ENCODE measurements at regions not wholly inside any gene's neighbourhood (a gene's known extent, or its start where the extent isn't known, plus 50 kb on each side); places are given as distances from the start of the nearest gene placed in this dataset.
"Not testable (repeated sequence)": the region's sequence is repeated elsewhere in the genome, so short reads cannot be mapped to it uniquely, and the experiment has no call there.

- no peak for DNase-seq
Measured at GRCh38 chr13:64248371-64249065, 2832.9 kb upstream of the PCDH20 start.

GRCh38 chr13:64239372-64239771, 2823.7 kb upstream of the PCDH20 start:
- no peak for DNase-seq

- DNase-seq, result no peak
Measured at GRCh38 chr13:64234255-64234654, 2818.6 kb upstream of the PCDH20 start.

GRCh38 chr13:64223016-64223415, 2807.4 kb upstream of the PCDH20 start:
- DNase-seq, result no peak

- no peak for DNase-seq
Measured at GRCh38 chr13:64206430-64207225, 2791.0 kb upstream of the PCDH20 start.

GRCh38 chr13:64202517-64202916, 2786.9 kb upstream of the PCDH20 start:
- no peak for DNase-seq

GRCh38 chr13:64197232-64197631, 2781.6 kb upstream of the PCDH20 start:
- no peak for DNase-seq

- DNase-seq, result no peak
Measured at GRCh38 chr13:64186503-64187250, 2771.0 kb upstream of the PCDH20 start.

- no peak for DNase-seq
Measured at GRCh38 chr13:64186071-64186470, 2770.4 kb upstream of the PCDH20 start.

- DNase-seq, result no peak
Measured at GRCh38 chr13:64180756-64181155, 2765.1 kb upstream of the PCDH20 start.

- no peak for DNase-seq
Measured at GRCh38 chr13:64165826-64166225, 2750.2 kb upstream of the PCDH20 start.

- DNase-seq, result no peak
Measured at GRCh38 chr13:64164435-64164834, 2748.8 kb upstream of the PCDH20 start.

- DNase-seq, result no peak
Measured at GRCh38 chr13:64160479-64160878, 2744.8 kb upstream of the PCDH20 start.

GRCh38 chr13:64158908-64159307, 2743.3 kb upstream of the PCDH20 start:
- DNase-seq, result no peak

GRCh38 chr13:64154514-64154913, 2738.9 kb upstream of the PCDH20 start:
- no peak for DNase-seq

GRCh38 chr13:64130600-64130999, 2715.0 kb upstream of the PCDH20 start:
- no peak for DNase-seq

- DNase-seq, result no peak
Measured at GRCh38 chr13:64130171-64130570, 2714.5 kb upstream of the PCDH20 start.

GRCh38 chr13:64127856-64128255, 2712.2 kb upstream of the PCDH20 start:
- no peak for DNase-seq

- no peak for DNase-seq
Measured at GRCh38 chr13:64127192-64127591, 2711.5 kb upstream of the PCDH20 start.

- DNase-seq, result not testable (repeated sequence)
Measured at GRCh38 chr13:64121023-64121709, 2705.5 kb upstream of the PCDH20 start.

- no peak for DNase-seq
Measured at GRCh38 chr13:64099994-64100393, 2684.3 kb upstream of the PCDH20 start.

- no peak for DNase-seq
Measured at GRCh38 chr13:64090311-64090710, 2674.7 kb upstream of the PCDH20 start.

GRCh38 chr13:64088491-64088890, 2672.8 kb upstream of the PCDH20 start:
- no peak for DNase-seq
